Gastrocnemius medialis (tissue), 4 donors: ENCODE measurements at regions not wholly inside any gene's neighbourhood (a gene's known extent, or its start where the extent isn't known, plus 50 kb on each side); places are given as distances from the start of the nearest gene placed in this dataset.

Experiments
- CTCF ChIP-seq, 5 experiments: fragments of 450-650 bp in 3 of 5; fragments of 200-600 bp in 2 of 5; sonication (generic) in 2 of 5; IDR thresholded peaks in 4 of 5; conservative IDR thresholded peaks in 1 of 5; 1 replicate in 4 of 5; 2 replicates in 1 of 5; pipeline ENCODE4 v1.5.1; 2016 to 2019; ENCODE audit warnings: antibody characterized with exemption in 5 of 5, mild to moderate bottlenecking in 3 of 5, moderate library complexity in 3 of 5
- POLR2A ChIP-seq, 2 donors: fragments of 450-650 bp; IDR thresholded peaks; one replicate each; pipeline ENCODE4 v1.6.1; 2017; ENCODE audit warnings: antibody characterized with exemption in 2 of 2, mild to moderate bottlenecking in 2 of 2, moderate library complexity in 2 of 2

GRCh38 chr9:108383796-108384195 lies 472.0 kb downstream of the ACTL7B start:
- TF ChIP-seq CTCF (IDR thresholded peaks at IDR 0.05 in 4 of 5, conservative IDR thresholded peaks at IDR 0.05 in 1 of 5) (no peak), POLR2A (IDR thresholded peaks at IDR 0.05) (no peak)
